HG02763 (cell line): ENCODE measurements at regions not wholly inside any gene's neighbourhood (a gene's known extent, or its start where the extent isn't known, plus 50 kb on each side); places are given as distances from the start of the nearest gene placed in this dataset.

ENCODE experiments used
- ATAC-seq: cut with Tn5 transposase; IDR thresholded peaks from one replicate; pipeline ENCODE4 v1.9.1; 2021; ENCODE audit warnings: mild to moderate bottlenecking, moderate library complexity; ENCODE audit not compliant: unreplicated experiment

DNA sequence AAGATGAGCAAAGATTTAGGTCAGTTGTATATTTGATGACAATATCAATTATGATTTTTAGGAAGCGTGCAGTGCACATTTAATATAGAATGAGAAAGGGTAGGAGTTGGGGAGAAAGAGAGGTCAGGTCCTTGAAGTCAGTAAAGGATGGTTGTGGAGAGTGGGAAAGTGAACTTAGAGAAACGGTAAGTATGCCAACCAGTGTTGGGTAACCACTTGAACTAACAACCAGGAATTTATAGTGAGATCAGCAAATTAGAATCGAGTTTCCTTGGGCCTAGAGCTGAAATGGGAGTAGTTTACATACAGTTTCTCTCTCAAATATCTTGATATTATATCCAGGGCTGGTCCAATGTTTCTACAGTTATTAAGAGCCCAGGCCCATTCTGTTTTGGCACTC lies 188.5 kb upstream of the RBMS3 start:
- no peak for ATAC-seq

DNA sequence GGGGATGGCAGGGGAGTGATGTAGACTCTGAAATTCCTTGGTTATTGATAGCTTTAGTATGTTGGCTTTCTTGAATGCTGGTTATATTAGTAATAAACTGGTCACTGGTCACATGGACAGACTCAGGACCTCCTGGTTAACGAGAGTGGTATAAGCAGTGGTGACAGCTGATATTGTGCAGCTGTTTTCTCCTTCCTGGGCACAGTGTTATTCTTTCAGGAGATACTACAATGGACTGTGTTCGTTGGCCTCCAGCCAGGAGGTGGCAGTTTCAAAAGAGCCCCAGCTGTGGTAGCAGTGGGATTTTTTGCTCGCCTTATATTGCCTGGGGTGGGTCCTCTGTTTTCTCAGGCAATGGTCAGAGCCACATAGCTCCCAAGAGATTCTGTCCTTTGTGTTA lies 181.6 kb upstream of the RBMS3 start:
- ATAC-seq = no peak

DNA sequence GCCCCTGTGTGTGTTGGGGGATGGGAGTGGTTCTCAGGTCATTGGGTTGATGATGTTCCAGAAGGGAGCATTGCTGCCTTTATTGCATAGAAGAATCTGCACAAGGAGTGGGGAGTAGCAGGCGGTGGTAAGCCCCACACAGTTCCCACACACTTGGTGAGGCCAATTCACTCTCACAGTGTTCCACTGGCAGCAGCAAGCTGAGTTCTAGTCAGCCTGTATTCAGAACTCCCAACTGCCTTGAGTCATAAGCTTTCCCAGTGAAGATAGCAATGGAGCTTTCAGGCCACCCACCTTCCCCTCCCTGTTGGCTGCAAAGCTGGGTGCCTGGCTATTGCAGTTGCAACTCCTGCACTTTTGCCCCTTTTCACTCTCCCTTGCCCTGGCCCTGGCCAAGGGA lies 181.1 kb upstream of the RBMS3 start:
- ATAC-seq = no peak

DNA sequence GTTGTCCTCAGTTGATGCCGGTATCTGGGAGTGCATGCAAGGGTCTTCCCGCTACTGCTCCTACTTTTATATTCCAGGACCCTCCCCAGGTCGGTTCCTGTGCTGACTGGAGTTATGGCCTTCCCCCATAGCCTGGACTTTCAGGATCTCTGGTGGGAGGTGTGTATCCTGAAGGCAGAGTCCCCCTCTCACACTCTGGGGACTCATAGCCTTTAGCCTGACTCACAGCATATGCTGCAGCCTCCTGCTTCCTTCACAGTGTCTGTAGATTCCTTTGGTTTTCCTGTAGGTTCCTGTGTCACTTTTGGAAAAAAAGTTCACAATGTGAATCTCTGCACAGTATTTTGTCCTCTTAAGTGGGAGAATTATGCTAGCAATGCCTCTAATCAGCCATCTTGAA lies 180.6 kb upstream of the RBMS3 start:
- no peak for ATAC-seq

DNA sequence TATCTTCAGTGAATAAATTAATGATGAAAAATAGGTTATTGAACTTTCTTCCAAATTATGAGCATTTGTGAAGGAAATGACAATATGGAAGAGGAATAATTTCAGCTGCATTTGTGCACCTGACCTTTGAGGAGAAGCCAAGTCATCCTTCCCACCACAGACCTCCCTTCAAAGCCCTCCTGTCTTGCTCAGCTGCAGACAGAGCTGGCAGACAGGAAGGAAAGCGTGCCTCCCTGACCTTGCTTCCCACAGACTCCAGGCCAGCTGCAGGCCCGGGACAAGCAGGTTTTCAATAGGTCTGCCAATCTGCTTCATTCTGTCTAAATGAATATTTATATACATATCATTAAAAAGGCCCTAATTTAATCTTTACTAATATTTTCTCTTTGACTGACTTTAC lies 152.9 kb upstream of the RBMS3 start:
- no peak for ATAC-seq

DNA sequence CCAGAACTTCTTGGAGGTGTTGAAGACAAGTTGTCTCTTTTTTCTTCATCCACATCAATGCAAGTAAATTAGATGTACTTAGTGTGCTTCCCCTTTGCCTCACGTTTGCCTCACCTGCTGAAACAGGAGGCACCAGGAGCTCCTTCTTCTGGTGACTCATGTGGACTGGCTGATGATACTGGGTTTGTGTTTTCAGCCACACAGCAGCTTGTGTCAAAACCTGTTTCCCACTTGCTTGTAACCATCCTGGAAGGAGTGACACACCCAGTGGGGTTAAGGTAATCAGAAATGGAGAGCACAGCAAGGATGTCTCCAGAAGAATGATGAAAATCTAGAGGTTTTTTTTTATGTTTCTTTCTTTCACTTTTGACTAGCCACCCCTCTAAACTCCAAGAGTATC lies 143.3 kb upstream of the RBMS3 start:
- ATAC-seq = no peak

DNA sequence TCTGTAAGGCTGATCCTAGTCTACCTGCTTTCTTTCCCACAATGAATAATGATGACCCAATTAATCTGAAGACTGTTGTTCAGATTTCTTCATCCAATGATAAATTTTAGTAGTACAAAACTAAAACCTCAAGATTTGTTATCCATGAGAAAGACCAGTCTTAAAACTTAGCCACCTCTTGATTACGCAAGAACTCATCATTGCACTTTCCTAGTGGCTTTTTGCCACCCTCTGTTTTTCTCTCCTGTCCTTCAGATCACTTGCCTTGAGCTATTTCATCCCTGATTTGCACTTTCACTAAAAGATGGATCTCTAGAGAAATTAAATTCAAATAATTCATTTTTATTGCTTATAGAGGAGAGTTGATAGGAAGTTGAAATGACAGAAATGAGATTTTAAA lies 142.7 kb upstream of the RBMS3 start:
- ATAC-seq = no peak

DNA sequence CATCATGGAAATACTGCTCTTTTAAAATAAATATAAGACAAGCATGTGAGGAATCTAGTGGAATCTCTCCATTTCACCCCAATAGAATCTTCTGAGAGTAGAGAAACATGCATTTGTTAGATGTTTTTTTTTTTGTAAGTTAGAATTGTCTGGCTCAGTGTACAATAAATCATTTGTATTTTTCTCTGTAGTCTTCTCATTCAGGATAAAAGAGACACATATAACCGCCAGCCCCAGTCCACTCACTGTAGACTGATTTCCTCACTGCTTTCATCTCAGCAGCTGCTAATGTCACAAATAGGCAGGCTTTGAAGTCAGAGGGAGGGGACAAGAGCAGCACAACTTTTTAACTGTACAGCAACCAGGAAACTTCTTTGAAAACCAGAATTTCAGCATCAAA lies 140.2 kb upstream of the RBMS3 start:
- ATAC-seq = no peak

DNA sequence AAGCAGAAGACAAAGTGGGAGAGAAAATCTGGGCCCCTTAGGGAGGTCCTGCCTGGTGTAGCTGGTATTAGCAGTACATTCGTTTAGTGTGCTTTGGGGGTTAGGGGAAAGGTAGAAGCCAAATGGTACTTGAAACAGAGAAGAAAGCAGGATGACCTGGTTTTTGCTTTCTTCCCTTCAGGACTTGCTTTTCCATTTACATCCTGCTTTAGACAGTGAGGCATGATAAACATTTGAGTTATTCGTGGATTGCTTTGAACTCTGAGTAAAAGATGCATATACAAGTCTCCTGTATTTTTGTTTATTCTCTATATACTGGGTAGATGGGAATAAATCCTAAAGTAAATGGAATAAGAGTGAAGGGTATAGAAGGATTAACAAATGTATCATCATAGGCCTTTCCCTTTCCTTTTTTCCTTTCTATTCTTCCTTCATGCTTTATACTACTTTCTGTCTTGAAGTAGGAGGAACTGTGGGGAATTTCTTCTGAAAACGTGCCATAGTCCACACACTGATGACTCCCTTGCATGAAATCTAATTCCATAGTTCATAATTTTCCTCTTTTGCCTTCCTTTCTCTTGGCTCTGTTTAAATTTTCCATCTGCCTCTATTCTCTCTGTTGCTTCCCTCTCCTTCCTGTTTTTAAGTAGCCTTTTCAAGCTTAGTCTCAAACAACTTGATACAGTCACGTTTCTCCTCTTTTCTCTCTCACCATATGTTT lies 139.5 kb upstream of the RBMS3 start:
- ATAC-seq = no peak

DNA sequence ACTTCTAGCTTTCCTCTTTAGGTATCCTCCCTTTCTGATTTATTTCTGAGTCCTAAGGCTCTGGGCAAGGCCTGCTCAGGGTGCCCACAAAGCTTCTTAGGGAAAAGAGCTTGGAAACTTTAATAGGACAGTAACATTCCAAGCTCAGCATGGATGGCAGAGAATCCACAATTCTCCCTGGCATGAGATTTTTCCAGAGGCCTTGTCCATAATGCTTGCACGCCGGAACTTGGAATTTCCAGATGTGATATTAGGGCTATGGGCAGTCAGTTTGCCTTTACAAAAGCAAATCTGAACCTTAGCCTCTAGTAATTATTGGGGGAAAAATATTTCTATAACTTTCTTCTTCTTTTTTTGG lies 139.0 kb upstream of the RBMS3 start:
- ATAC-seq = no peak

DNA sequence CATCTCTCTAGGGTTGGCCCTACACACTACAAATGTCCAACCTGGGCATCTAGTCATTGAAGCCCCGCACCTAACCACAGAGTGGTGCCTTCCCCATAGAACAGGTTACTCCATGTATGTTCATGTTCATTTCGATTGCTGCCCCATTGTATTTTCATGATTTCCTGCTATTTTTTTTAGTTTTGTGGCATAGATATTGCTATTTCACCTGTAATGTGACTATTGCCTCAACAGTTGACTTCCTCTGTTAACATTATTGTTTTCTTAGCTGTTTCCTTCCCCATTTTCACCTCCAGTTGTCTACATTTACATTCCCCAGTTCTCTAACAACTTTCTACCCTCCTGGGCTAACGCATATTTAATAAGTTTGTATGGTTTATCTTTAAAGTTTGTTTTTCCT lies 137.7 kb upstream of the RBMS3 start:
- ATAC-seq = no peak

DNA sequence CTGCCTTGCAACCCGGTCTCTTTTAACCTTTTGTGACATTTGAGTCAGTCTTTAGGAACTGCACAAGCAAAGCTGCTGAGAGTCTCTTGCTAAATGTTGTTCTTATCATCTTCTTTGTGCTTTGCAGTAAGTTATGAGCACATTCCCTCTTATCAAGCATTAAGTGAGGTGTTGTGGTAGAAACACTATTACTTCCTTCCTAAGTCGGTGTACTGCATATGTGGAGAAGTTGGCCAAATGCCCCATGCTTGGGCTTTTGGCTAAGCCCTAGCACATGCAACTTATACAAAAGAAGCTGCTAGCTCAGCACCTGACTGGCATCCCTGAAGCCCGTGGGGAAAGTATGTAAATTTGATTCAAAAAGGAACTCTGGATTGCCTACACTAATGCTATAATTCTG lies 136.5 kb upstream of the RBMS3 start:
- ATAC-seq = no peak

DNA sequence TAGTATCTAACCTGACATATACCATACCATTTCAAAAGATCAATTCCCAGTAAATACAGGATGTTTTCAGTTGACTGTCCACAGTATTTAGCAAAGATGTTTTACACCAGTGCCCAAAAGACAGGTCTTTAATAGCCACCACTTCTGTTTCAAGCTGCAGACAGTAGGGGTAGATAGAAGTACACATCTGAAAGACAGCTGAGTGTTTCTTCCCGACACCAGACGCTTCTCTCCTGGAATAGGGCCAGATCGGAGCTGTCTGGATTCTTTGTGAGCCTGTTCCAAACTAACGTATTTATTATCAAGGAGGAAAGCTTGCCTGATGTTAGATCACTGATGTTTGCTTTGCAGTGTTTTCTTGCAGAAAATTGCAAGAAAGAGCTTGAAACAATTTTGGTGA lies 136.1 kb upstream of the RBMS3 start:
- no peak for ATAC-seq

DNA sequence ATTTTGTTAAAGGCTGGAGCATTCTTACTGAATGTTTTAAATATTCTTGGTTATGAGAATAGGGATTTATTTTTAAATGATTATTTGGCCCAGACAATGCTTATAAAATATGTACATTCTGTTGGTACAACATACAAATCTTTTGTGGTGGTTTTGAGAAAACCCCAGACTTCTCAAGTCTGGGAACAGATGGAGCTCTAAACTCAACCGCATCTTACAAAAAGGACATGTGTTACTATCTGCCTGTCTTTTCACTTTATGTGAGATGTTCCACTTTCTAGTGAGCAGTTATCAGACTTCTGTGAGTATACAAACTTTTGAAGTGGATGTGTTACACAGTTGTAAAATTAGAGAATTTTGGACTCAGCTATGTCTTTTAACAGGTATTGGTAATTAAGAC lies 135.5 kb upstream of the RBMS3 start:
- no peak for ATAC-seq

DNA sequence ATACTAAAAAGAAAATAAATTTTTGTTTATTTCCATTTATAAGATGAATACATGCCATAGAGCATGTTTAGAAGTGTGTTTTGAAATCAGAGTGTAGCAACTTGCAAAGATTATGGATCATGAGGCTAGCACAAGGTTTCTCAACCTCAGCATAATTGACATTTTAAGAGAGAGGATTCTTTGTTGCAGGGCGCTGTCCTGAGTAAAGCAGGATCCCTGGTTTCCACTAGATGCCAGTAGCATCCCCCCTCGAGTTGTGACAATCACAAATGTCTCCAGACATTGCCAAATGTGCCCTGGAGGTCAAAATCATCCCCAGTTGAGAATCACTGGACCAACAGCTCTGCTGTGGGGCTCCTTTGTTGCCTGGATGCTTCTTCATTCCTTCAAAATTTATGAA lies 128.5 kb upstream of the RBMS3 start:
- ATAC-seq = no peak

DNA sequence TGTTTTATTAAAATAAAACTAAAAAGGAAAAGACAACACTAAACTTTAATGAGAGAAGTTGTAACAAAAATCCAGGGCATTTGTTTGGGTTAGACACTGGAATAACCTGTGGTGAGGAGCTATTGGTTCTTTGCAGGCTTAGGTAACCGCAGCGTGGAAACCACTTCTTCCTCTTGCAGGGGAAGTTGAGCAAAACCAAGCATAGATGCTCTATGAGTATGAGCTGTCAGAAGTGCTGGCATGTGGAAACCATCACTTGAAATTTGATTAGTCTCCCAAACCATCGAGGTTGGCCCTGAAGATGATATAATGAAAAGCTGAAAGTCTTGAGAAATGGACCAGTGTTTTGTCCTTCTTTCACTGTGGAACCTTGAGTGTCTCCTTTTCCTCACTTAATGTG lies 127.1 kb upstream of the RBMS3 start:
- ATAC-seq = no peak

DNA sequence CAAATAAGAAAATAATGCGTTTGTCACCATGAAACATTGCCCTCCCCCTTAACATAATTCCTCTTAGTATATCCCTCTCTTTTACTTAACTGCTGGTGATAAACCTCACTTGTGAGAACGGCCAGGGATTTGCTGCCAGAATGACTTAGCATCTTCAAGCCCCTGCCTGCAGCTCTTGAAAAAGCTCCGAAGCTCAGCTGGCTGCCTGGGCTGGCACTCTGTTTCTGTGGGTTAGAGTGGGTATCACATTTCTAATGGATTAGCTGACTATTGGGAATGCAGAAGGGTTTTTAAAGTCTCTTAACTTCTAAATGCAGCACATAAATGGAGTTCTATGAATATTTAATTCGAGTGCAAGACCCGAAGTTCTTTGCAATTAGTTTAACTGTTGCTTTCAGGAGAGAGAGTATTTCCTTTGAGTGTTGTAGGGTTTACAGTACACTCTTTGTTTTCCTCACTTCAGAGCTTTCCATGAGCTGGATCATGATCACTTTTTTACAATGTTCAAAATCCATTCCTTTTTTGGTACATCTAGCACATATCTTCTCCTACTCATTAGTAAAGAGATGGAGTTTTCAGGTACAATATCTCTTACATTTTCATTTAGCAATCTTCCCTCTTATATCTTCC lies 124.7 kb upstream of the RBMS3 start:
- ATAC-seq = no peak

DNA sequence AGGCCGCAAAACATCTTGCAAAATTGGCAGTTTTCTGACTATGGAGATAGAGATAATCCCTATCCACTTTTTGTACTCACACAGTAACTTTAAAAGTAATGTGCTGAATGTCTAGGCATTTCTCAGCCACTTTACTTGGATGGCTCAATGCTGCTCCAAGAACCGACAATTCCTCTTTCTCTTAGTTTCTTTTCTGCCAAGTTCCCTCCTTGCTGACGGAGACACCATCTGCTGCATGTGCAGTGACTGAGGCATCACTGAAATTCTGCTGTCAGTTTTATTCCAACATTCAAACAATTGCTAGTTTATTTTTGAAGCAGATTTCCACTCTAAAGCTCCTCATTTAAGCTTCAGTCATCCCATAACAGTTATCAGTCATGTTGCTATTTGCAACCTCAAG lies 116.0 kb upstream of the RBMS3 start:
- ATAC-seq = no peak

DNA sequence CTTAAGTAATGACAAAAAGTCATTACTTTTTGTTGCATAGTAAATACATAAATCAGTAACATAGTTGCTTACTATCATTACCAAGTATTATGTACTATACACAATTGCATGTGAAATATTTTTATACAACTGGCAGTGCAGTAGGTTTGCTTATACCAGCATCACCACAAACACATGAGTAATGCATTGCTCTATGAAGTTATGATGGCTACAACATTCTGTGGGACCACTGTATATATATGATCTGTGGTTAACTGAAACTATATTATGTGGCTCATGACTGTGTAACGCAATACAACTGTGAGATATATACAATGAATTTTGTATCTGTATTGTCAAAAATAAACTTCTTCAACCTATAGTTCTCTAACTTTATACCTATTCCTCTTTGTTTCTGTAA lies 113.7 kb upstream of the RBMS3 start:
- no peak for ATAC-seq

DNA sequence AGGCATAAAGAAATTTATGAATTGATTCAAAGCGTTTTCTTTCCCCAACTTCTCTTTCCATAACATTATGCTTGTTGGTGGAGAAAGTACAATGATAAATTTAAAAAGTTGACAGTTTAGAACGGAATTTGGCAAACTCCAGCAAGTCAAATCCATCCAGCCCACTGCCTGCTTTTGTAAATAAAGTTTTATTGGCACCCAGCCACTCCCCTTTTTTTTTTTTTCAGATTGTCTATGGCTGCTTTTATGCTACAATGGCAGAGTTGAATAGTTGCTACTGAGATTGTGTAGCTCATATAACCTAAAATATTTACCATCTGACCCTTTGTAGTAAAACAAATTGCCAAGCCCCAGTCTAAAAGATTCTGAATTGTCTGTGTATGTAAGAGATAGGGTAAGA lies 112.8 kb upstream of the RBMS3 start:
- no peak for ATAC-seq

DNA sequence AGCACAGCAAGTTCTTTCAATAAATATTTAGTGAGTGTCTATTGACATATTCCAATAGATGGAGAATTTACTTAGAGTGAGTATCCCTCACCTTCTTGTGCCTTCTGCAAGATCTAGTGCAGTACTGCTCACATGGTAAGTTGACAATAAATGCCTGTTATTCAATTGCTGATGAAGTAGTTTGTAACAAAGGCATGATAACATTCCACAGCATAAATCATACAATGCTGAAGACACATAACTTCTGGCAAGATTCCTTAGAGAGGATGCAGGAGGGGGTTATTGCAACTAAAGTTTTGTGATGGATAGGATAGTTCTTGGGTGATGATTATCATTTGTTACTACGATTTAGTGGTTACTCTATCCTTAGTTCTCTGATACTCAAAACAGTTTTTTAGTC lies 112.2 kb upstream of the RBMS3 start:
- no peak for ATAC-seq

DNA sequence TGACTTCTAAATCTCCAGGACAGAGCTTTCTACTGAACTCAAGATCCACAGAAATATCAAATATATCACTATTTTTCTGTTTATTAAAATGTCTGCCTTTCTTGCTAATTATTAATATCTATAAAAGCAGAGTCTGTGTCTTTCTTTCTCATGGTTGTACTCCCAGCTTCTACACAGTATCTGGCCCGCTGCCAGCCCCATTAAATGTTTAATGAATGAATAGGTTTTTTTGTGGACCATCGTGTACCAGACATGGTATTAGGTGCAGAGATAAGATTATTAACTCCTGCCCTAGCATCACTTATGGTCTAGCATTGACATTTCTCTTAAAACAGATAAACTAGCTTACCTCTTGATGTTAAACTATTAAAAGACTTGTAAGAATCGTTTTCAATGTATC lies 111.4 kb upstream of the RBMS3 start:
- no peak for ATAC-seq
